Brain microvascular endothelial cell (primary cell): ENCODE measurements at regions not wholly inside any gene's neighbourhood (a gene's known extent, or its start where the extent isn't known, plus 50 kb on each side); places are given as distances from the start of the nearest gene placed in this dataset.

Experiments used
- DNase-seq: peaks from one replicate; pipeline ENCODE4 v3.0.0-alpha.2; 2020
- H3K27ac ChIP-seq: fragments of 250-450 bp; sonication (Bioruptor Pico); 2 replicates; pipeline ENCODE4 v1.5.1; 2020; ENCODE audit warnings: mild to moderate bottlenecking, moderate library complexity
- H3K27me3 ChIP-seq: fragments of 250-450 bp; sonication (Bioruptor Pico); replicated peaks from 2 replicates; pipeline ENCODE4 v1.5.1; 2020; ENCODE audit warnings: mild to moderate bottlenecking
- H3K36me3 ChIP-seq: fragments of 250-450 bp; sonication (Bioruptor Pico); replicated peaks from 2 replicates; pipeline ENCODE4 v1.5.1; 2020; ENCODE audit warnings: mild to moderate bottlenecking
- H3K4me3 ChIP-seq: 2 replicates; pipeline ENCODE4 v1.5.1; 2011; ENCODE audit warnings: low read depth, mild to moderate bottlenecking, control low read depth, low read length, moderate library complexity
- CTCF ChIP-seq: IDR thresholded peaks from 2 replicates; pipeline ENCODE4 v1.5.1; 2011; ENCODE audit warnings: low read depth, mild to moderate bottlenecking, moderate library complexity, low read length, control low read depth, inconsistent platforms; ENCODE audit errors: missing control alignments
- in situ Hi-C: cut with HindIII; loops from 2 replicates; pipeline ENCODE4 v1.10.0; 2017; ENCODE audit warnings: low sequenced_read_pairs, low pct_ligation_motif_present

- TF ChIP-seq CTCF = no peak
- no peak overlapping the region for H3K27ac ChIP-seq
- in situ Hi-C loops = no loop called here
- H3K4me3 ChIP-seq = no peak overlapping the region
- H3K27me3 ChIP-seq = no peaks in the 10 kb centered on the region
- H3K36me3 ChIP-seq = no peaks in the 10 kb centered on the region
- no peak for DNase-seq
Observed at GRCh38 chr18:34632321-34632720, 77.8 kb upstream of the DTNA start.

GRCh38 chr18:34633368-34633767 is 76.7 kb upstream of the DTNA start:
- H3K27me3 ChIP-seq = no peaks in the 10 kb centered on the region
- TF ChIP-seq CTCF = no peak
- H3K27ac ChIP-seq = no peak overlapping the region
- no peaks in the 10 kb centered on the region for H3K36me3 ChIP-seq
- no peak for DNase-seq
- no peak overlapping the region for H3K4me3 ChIP-seq
- in situ Hi-C loops = no loop called here

- Histone ChIP-seq H3K27me3 (no peaks in the 10 kb centered on the region), H3K36me3 (no peaks in the 10 kb centered on the region), H3K4me3 (no peak overlapping the region), H3K27ac (no peak overlapping the region)
- no peak for DNase-seq
- TF ChIP-seq CTCF = no peak
- in situ Hi-C loops = no loop called here
Observed at GRCh38 chr18:34637094-34637801, 72.8 kb upstream of the DTNA start.

GRCh38 chr18:34639687-34640086 is 70.4 kb upstream of the DTNA start:
- in situ Hi-C loops = no loop called here

GRCh38 chr18:34640276-34640675 is 69.8 kb upstream of the DTNA start:
- no peak for TF ChIP-seq CTCF
- Histone ChIP-seq H3K36me3 (no peaks in the 10 kb centered on the region), H3K27me3 (no peaks in the 10 kb centered on the region), H3K27ac (no peak overlapping the region), H3K4me3 (no peak overlapping the region)
- no peak for DNase-seq
- in situ Hi-C loops = no loop called here

More at GRCh38 chr18:34639687-34640086, 70.4 kb upstream of the DTNA start:
- Histone ChIP-seq H3K36me3 (no peaks in the 10 kb centered on the region), H3K4me3 (no peak overlapping the region), H3K27ac (no peak overlapping the region), H3K27me3 (no peaks in the 10 kb centered on the region)
- no peak for DNase-seq
- no peak for TF ChIP-seq CTCF

- Histone ChIP-seq H3K4me3 (no peak overlapping the region), H3K36me3 (no peaks in the 10 kb centered on the region), H3K27ac (no peak overlapping the region), H3K27me3 (no peaks in the 10 kb centered on the region)
- in situ Hi-C loops = no loop called here
- DNase-seq = no peak
- TF ChIP-seq CTCF = peak; percentile 22
Observed at GRCh38 chr18:34643989-34644388, 66.1 kb upstream of the DTNA start.
